ENCODE measurements at regions not wholly inside any gene's neighbourhood (a gene's known extent, or its start where the extent isn't known, plus 50 kb on each side); places are given as distances from the start of the nearest gene placed in this dataset.

DNA sequence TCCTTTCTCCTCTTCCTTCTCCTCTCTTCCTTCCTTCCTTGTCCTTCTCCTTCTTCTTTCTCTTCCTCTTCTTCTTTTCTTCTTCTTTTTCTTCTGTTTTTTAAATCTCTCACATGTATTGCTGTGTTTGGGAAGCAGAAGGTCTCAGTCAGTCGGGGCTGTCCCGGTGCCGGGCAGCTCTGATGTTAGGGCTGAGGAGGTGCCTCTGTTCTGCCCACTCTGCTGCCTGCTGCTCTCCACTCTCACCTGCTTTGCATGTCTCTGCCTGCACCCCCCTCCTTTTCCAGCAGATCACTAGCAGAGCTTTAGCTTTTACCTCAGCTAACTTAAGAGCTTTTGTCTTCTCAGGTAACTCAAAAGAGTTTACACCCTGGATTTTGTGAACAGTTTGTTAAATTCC, 276.6 kb downstream of the CHRM3 start:
- no peak for TF ChIP-seq EZH2phosphoT487 (IDR thresholded peaks at IDR 0.05; ENCODE audit: low read depth)
- TF ChIP-seq, protein P1, sequence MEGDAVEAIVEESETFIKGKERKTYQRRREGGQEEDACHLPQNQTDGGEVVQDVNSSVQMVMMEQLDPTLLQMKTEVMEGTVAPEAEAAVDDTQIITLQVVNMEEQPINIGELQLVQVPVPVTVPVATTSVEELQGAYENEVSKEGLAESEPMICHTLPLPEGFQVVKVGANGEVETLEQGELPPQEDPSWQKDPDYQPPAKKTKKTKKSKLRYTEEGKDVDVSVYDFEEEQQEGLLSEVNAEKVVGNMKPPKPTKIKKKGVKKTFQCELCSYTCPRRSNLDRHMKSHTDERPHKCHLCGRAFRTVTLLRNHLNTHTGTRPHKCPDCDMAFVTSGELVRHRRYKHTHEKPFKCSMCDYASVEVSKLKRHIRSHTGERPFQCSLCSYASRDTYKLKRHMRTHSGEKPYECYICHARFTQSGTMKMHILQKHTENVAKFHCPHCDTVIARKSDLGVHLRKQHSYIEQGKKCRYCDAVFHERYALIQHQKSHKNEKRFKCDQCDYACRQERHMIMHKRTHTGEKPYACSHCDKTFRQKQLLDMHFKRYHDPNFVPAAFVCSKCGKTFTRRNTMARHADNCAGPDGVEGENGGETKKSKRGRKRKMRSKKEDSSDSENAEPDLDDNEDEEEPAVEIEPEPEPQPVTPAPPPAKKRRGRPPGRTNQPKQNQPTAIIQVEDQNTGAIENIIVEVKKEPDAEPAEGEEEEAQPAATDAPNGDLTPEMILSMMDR (IDR thresholded peaks at IDR 0.05; ENCODE audit: low read depth, low read length), result no peak
